MM.1S (cell line): ENCODE measurements at regions not wholly inside any gene's neighbourhood (a gene's known extent, or its start where the extent isn't known, plus 50 kb on each side); places are given as distances from the start of the nearest gene placed in this dataset.

Source experiments
- DNase-seq: peaks from one replicate; pipeline ENCODE4 v3.0.0-alpha.2; 2015
- H2AFZ ChIP-seq: fragments of 300-600 bp; sonication (generic); 2 replicates; pipeline ENCODE4 v1.6.0; 2016; ENCODE audit warnings: antibody characterized with exemption, low read length
- H3F3A ChIP-seq: fragments of 300-600 bp; sonication (generic); 2 replicates; pipeline ENCODE4 v1.6.1; 2016; ENCODE audit warnings: mild to moderate bottlenecking, antibody characterized with exemption, low read length, moderate library complexity, mixed read lengths; ENCODE audit not compliant: insufficient read depth
- H3K27ac ChIP-seq: fragments of 300-600 bp; sonication (generic); 2 replicates; pipeline ENCODE4 v1.5.1; 2016; ENCODE audit warnings: mild to moderate bottlenecking, low read length
- H3K27me3 ChIP-seq: fragments of 300-600 bp; sonication (generic); replicated peaks from 2 replicates; pipeline ENCODE4 v1.6.0; 2016; ENCODE audit warnings: low read length; ENCODE audit not compliant: insufficient read depth
- H3K36me3 ChIP-seq: fragments of 300-600 bp; sonication (generic); replicated peaks from 2 replicates; pipeline ENCODE4 v1.6.1; 2016; ENCODE audit warnings: mild to moderate bottlenecking, low read length, mixed read lengths; ENCODE audit not compliant: insufficient read depth
- H3K4me1 ChIP-seq: fragments of 300-600 bp; sonication (generic); 2 replicates; pipeline ENCODE4 v1.6.1; 2016; ENCODE audit warnings: low read length, mixed read lengths
- H3K4me2 ChIP-seq: fragments of 300-600 bp; sonication (generic); 2 replicates; pipeline ENCODE4 v1.6.0; 2016; ENCODE audit warnings: low read depth, low read length
- H3K4me3 ChIP-seq: fragments of 300-600 bp; sonication (generic); 2 replicates; pipeline ENCODE4 v1.5.1; 2016; ENCODE audit warnings: low read length, mixed read lengths
- H3K79me2 ChIP-seq: fragments of 300-600 bp; sonication (generic); 2 replicates; pipeline ENCODE4 v1.6.1; 2016; ENCODE audit warnings: mixed run types, low read length, mixed read lengths
- H3K9ac ChIP-seq: fragments of 300-600 bp; sonication (generic); 2 replicates; pipeline ENCODE4 v1.6.1; 2016; ENCODE audit warnings: low read length, mixed read lengths
- H3K9me2 ChIP-seq: fragments of 300-600 bp; sonication (generic); replicated peaks from 2 replicates; pipeline ENCODE4 v1.6.1; 2016; ENCODE audit warnings: mild to moderate bottlenecking, low read length, mixed read lengths; ENCODE audit not compliant: insufficient read depth
- H3K9me3 ChIP-seq: fragments of 300-600 bp; sonication (generic); replicated peaks from 2 replicates; pipeline ENCODE4 v1.6.1; 2016; ENCODE audit warnings: mild to moderate bottlenecking, low read length, mixed read lengths; ENCODE audit not compliant: insufficient read depth
- H4K20me1 ChIP-seq: fragments of 300-600 bp; sonication (generic); 2 replicates; pipeline ENCODE4 v1.6.1; 2016; ENCODE audit warnings: mild to moderate bottlenecking, low read length, moderate library complexity, mixed read lengths; ENCODE audit not compliant: insufficient read depth
- CTCF ChIP-seq: fragments of 300-600 bp; sonication (generic); IDR thresholded peaks from 2 replicates; pipeline ENCODE4 v1.5.1; 2016; ENCODE audit warnings: antibody characterized with exemption, low read length, mixed read lengths
- EZH2 ChIP-seq: fragments of 300-600 bp; sonication (generic); optimal IDR thresholded peaks from 2 replicates; pipeline ENCODE3; 2017; ENCODE audit warnings: low read depth, mild to moderate bottlenecking, antibody characterized with exemption, low read length, mixed read lengths
- EZH2phosphoT487 ChIP-seq: fragments of 300-600 bp; sonication (generic); IDR thresholded peaks from 2 replicates; pipeline ENCODE4 v1.6.1; 2018; ENCODE audit warnings: antibody characterized with exemption, low read length

- TF ChIP-seq CTCF (no peak), EZH2phosphoT487 (no peak), EZH2 (no peak)
- H3K4me2 ChIP-seq: no peak overlapping the region
- no peak for DNase-seq
- H2AFZ ChIP-seq: no peak overlapping the region
- no peaks in the 10 kb centered on the region for H4K20me1 ChIP-seq
- H3K27me3 ChIP-seq: no peaks in the 10 kb centered on the region
- no peak overlapping the region for H3K27ac ChIP-seq
- no peaks in the 10 kb centered on the region for H3K79me2 ChIP-seq
- H3K9me2 ChIP-seq: no peaks in the 10 kb centered on the region
- H3K36me3 ChIP-seq: no peaks in the 10 kb centered on the region
- H3K4me1 ChIP-seq: no peaks in the 10 kb centered on the region
- H3F3A ChIP-seq: no peaks in the 10 kb centered on the region
- H3K4me3 ChIP-seq: no peak overlapping the region
- H3K9ac ChIP-seq: no peak overlapping the region
- no peaks in the 10 kb centered on the region for H3K9me3 ChIP-seq
Measured at GRCh38 chr1:98048751-98049325, 128.0 kb upstream of the DPYD start.

- H3K27me3 ChIP-seq: no peaks in the 10 kb centered on the region
- TF ChIP-seq EZH2phosphoT487 (no peak), CTCF (no peak), EZH2 (no peak)
- H4K20me1 ChIP-seq: no peaks in the 10 kb centered on the region
- no peak overlapping the region for H3K9ac ChIP-seq
- H3F3A ChIP-seq: no peaks in the 10 kb centered on the region
- H3K27ac ChIP-seq: no peak overlapping the region
- H3K79me2 ChIP-seq: no peaks in the 10 kb centered on the region
- H3K36me3 ChIP-seq: no peaks in the 10 kb centered on the region
- H3K4me2 ChIP-seq: no peak overlapping the region
- no peaks in the 10 kb centered on the region for H3K4me1 ChIP-seq
- H3K4me3 ChIP-seq: no peak overlapping the region
- peak; percentile 55 for DNase-seq
- no peaks in the 10 kb centered on the region for H3K9me2 ChIP-seq
- no peaks in the 10 kb centered on the region for H3K9me3 ChIP-seq
- no peak overlapping the region for H2AFZ ChIP-seq
Measured at GRCh38 chr1:98048244-98048643, 127.4 kb upstream of the DPYD start.

- Histone ChIP-seq H3K4me1 (no peaks in the 10 kb centered on the region), H3K27ac (no peak overlapping the region), H3K36me3 (no peaks in the 10 kb centered on the region), H3F3A (no peaks in the 10 kb centered on the region), H2AFZ (no peak overlapping the region), H3K4me3 (no peak overlapping the region), H3K9me3 (no peaks in the 10 kb centered on the region), H4K20me1 (no peaks in the 10 kb centered on the region), H3K9me2 (no peaks in the 10 kb centered on the region), H3K27me3 (no peaks in the 10 kb centered on the region), H3K9ac (no peak overlapping the region), H3K79me2 (no peaks in the 10 kb centered on the region), H3K4me2 (no peak overlapping the region)
- no peak for DNase-seq
- TF ChIP-seq CTCF (no peak), EZH2 (no peak), EZH2phosphoT487 (no peak)
Measured at GRCh38 chr1:98047171-98047570, 126.3 kb upstream of the DPYD start.
